DOHH2 (cell line): ENCODE measurements at regions not wholly inside any gene's neighbourhood (a gene's known extent, or its start where the extent isn't known, plus 50 kb on each side); places are given as distances from the start of the nearest gene placed in this dataset.

Experiments
- CTCF ChIP-seq: fragments of 200-600 bp; sonication (generic); IDR thresholded peaks from one replicate; pipeline ENCODE4 v1.5.1; 2014; ENCODE audit warnings: antibody characterized with exemption, mild to moderate bottlenecking, low read depth, low read length; ENCODE audit not compliant: poor library complexity, severe bottlenecking
- EZH2phosphoT487 ChIP-seq: fragments of 200-600 bp; sonication (generic); IDR thresholded peaks from 2 replicates; pipeline ENCODE4 v1.6.1; 2017; ENCODE audit warnings: borderline replicate concordance, mild to moderate bottlenecking, antibody characterized with exemption, low read length, moderate library complexity, mixed read lengths

- no peak for TF ChIP-seq CTCF
- no peak for TF ChIP-seq EZH2phosphoT487
Observed at GRCh38 chr13:70388935-70389334, 280.7 kb upstream of the KLHL1 start.
